Colon (tissue), 2 donors: ENCODE measurements at regions not wholly inside any gene's neighbourhood (a gene's known extent, or its start where the extent isn't known, plus 50 kb on each side); places are given as distances from the start of the nearest gene placed in this dataset.

Experiments used
- FAIRE-seq: peaks from 2 replicates; lab custom pipeline; 2012; peaks lifted over from hg19 to GRCh38; lab: Jason Lieb, UNC
- donor health status: control.
- donor health status: control.

GRCh38 chr14:37900561-37900960 is 305.1 kb downstream of the TTC6 start:
- FAIRE-seq = peak; percentile 66

GRCh38 chr14:37901978-37902377 is 305.7 kb upstream of the SSTR1 start:
- no peak for FAIRE-seq

GRCh38 chr14:37903343-37904191 is 304.1 kb upstream of the SSTR1 start:
- FAIRE-seq = no peak

GRCh38 chr14:37924622-37925021 is 283.1 kb upstream of the SSTR1 start:
- no peak for FAIRE-seq

- no peak for FAIRE-seq
These were observed 275.7 kb upstream of the SSTR1 start for GRCh38 chr14:37932008-37932407.

- no peak for FAIRE-seq
These were observed 275.2 kb upstream of the SSTR1 start for GRCh38 chr14:37932481-37932880.

GRCh38 chr14:37936971-37937370 is 270.7 kb upstream of the SSTR1 start:
- FAIRE-seq = no peak

- FAIRE-seq = no peak
These were observed 268.2 kb upstream of the SSTR1 start for GRCh38 chr14:37939442-37940028.

- no peak for FAIRE-seq
These were observed 261.7 kb upstream of the SSTR1 start for GRCh38 chr14:37945959-37946358.

- no peak for FAIRE-seq
These were observed 260.9 kb upstream of the SSTR1 start for GRCh38 chr14:37946819-37947218.

GRCh38 chr14:37948266-37948665 is 259.4 kb upstream of the SSTR1 start:
- FAIRE-seq = no peak

GRCh38 chr14:37968664-37969240 is 239.0 kb upstream of the SSTR1 start:
- no peak for FAIRE-seq

- no peak for FAIRE-seq
These were observed 238.2 kb upstream of the SSTR1 start for GRCh38 chr14:37969511-37969979.

GRCh38 chr14:37970696-37971095 is 237.0 kb upstream of the SSTR1 start:
- FAIRE-seq = no peak

- no peak for FAIRE-seq
These were observed 234.5 kb upstream of the SSTR1 start for GRCh38 chr14:37972941-37973887.

- no peak for FAIRE-seq
These were observed 233.3 kb upstream of the SSTR1 start for GRCh38 chr14:37974421-37974820.

- no peak for FAIRE-seq
These were observed 230.2 kb upstream of the SSTR1 start for GRCh38 chr14:37977481-37977880.

- FAIRE-seq = no peak
These were observed 221.8 kb upstream of the SSTR1 start for GRCh38 chr14:37985826-37986470.

- no peak for FAIRE-seq
These were observed 219.2 kb upstream of the SSTR1 start for GRCh38 chr14:37988472-37988871.

- FAIRE-seq = no peak
These were observed 216.7 kb upstream of the SSTR1 start for GRCh38 chr14:37991027-37991426.

- no peak for FAIRE-seq
These were observed 215.2 kb upstream of the SSTR1 start for GRCh38 chr14:37992499-37992898.
